ENCODE measurements at regions not wholly inside any gene's neighbourhood (a gene's known extent, or its start where the extent isn't known, plus 50 kb on each side); places are given as distances from the start of the nearest gene placed in this dataset.

GRCh38 chr1:30445449-30445848, 277.9 kb downstream of the MATN1 start:
- no peak for ATAC-seq
- H4K20me1 ChIP-seq (ENCODE audit: insufficient read depth, low read length) = no peaks in the 10 kb centered on the region
- H3K4me3 ChIP-seq (replicated peaks in 1 of 3; ENCODE audit: insufficient read depth in 1 of 3, low read depth in 2 of 3, low read length in 3 of 3) = no peak overlapping the region
- H3K27me3 ChIP-seq (ENCODE audit: control insufficient read depth in 1 of 2, insufficient read depth in 2 of 2, low read length in 2 of 2) = no peaks in the 10 kb centered on the region
- no peak for FAIRE-seq
- ChIA-PET CTCF (ENCODE audit: low intra/inter-chr PET ratio, low total read pairs) (no interaction called here), POLR2A (no interaction called here)
- in situ Hi-C loops (cut with HindIII; ENCODE audit: extremely low pct_ligation_motif_present, low pct_unique_long_range_greater_than_20kb) (no loop called here), intact Hi-C loops (cut with micrococcal nuclease; ENCODE audit: unreplicated experiment) (no loop called here)
- no peaks in the 10 kb centered on the region for H3K9me3 ChIP-seq (ENCODE audit: low read length)
- H3K27ac ChIP-seq (ENCODE audit: extremely low read length, insufficient read depth, low read length) = no peak overlapping the region
- DNase-seq (ENCODE audit: low spot score) = no peak
- H3K79me2 ChIP-seq (ENCODE audit: insufficient read depth, low read length) = no peaks in the 10 kb centered on the region
- H3K9ac ChIP-seq (ENCODE audit: insufficient read depth, low read depth, low read length) = no peak overlapping the region
- no peak for TF ChIP-seq HNRNPUL1 (IDR thresholded peaks at IDR 0.05; ENCODE audit: low read depth, low read length)
- TF ChIP-seq TFDP2 (CRISPR knock-in tag; IDR thresholded peaks at IDR 0.05) = no peak
- no peak for TF ChIP-seq ZBTB43 (CRISPR knock-in tag; conservative IDR thresholded peaks at IDR 0.05)
- no peak for TF ChIP-seq ZNF256 (CRISPR knock-in tag; conservative IDR thresholded peaks at IDR 0.05)
- TF ChIP-seq ZBTB49 (CRISPR knock-in tag; IDR thresholded peaks at IDR 0.05; ENCODE audit: borderline replicate concordance) = no peak
- H3K4me2 ChIP-seq (ENCODE audit: low read depth, low read length) = no peak overlapping the region
- no TSS peak for BruUV-seq (replicated peaks)
- no peaks in the 10 kb centered on the region for H3K4me1 ChIP-seq (ENCODE audit: insufficient read depth, low read length)
- WGBS (ENCODE audit: low lambda C conversion rate) = 2% methylated on average over 8 of the region's 10 CpGs
- no peaks in the 10 kb centered on the region for H3K36me3 ChIP-seq (replicated peaks in 1 of 2; ENCODE audit: control insufficient read depth in 1 of 2, insufficient read depth in 2 of 2, low read length in 2 of 2)
- H2AFZ ChIP-seq (ENCODE audit: low read length) = no peak overlapping the region
